ENCODE measurements at regions not wholly inside any gene's neighbourhood (a gene's known extent, or its start where the extent isn't known, plus 50 kb on each side); places are given as distances from the start of the nearest gene placed in this dataset.

DNA sequence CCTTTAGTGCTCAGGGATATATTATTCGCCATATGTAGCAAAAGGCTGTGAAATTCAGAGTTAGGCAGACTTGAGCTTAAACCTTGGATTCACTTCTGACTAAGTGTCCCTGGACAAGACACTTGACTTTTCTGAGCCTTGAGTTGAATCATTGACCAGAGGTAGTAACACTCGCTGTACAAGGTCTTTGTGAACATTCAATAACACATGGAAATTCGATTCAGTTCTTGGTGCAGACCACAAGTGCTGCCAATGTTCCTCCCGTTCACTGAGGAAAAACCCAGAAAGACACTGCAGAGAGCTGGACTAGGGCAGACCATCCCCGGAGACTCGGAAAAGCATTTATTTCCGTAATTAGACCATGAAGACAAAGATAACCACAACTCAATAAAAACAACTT is 901.4 kb downstream of the AACS start:
- TF ChIP-seq, protein P1, sequence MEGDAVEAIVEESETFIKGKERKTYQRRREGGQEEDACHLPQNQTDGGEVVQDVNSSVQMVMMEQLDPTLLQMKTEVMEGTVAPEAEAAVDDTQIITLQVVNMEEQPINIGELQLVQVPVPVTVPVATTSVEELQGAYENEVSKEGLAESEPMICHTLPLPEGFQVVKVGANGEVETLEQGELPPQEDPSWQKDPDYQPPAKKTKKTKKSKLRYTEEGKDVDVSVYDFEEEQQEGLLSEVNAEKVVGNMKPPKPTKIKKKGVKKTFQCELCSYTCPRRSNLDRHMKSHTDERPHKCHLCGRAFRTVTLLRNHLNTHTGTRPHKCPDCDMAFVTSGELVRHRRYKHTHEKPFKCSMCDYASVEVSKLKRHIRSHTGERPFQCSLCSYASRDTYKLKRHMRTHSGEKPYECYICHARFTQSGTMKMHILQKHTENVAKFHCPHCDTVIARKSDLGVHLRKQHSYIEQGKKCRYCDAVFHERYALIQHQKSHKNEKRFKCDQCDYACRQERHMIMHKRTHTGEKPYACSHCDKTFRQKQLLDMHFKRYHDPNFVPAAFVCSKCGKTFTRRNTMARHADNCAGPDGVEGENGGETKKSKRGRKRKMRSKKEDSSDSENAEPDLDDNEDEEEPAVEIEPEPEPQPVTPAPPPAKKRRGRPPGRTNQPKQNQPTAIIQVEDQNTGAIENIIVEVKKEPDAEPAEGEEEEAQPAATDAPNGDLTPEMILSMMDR (IDR thresholded peaks at IDR 0.05; ENCODE audit: insufficient read depth, missing control alignments): no peak
- FAIRE-seq (no peak), DNase-seq (ENCODE audit: insufficient read length, low spot score) (no peak)

DNA sequence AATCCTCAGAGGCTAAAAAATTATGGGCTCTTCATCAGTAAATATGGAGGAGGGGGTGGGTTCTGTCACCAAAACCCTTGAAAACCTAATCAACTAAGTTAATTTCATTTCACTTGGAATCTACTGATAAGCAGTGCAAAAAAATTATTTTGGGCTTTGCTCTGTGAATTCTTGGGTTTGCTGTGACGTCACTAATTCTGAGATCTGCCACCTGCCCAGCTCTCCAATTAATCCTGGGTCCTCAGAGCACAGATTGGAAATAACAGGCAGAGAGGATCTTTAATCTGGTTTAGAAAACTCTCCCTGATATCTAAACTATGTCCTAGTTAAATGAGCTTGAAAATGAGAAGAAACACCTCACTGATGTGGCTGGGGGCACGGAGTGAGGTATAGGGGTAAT is 903.2 kb downstream of the AACS start:
- FAIRE-seq (no peak), DNase-seq (ENCODE audit: insufficient read length, low spot score) (no peak)
- TF ChIP-seq, protein P1 (IDR thresholded peaks at IDR 0.05; ENCODE audit: insufficient read depth, missing control alignments): no peak

DNA sequence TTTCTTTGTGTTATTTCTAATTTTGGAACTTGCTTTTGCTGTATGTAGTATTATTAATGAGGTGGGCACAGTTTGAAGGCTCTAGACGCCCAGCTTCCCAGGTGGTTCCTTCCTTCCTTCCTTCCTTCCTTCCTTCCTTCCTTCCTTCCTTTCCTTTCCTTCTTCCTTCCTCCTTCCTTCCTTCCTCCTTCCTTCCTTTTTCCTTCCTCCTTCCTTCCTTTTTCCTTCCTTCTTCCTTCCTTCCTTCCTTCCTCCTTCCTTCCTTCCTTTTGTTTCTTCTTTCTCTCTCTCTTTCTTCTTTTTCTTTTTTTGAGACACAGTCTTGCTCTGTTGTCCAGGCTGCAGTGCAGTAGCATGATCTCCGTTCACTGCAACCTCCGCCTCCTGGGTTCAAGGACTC is 906.7 kb downstream of the AACS start:
- TF ChIP-seq, protein P1 (IDR thresholded peaks at IDR 0.05; ENCODE audit: insufficient read depth, missing control alignments): no peak
- FAIRE-seq: no peak
- DNase-seq (ENCODE audit: insufficient read length, low spot score): no peak

DNA sequence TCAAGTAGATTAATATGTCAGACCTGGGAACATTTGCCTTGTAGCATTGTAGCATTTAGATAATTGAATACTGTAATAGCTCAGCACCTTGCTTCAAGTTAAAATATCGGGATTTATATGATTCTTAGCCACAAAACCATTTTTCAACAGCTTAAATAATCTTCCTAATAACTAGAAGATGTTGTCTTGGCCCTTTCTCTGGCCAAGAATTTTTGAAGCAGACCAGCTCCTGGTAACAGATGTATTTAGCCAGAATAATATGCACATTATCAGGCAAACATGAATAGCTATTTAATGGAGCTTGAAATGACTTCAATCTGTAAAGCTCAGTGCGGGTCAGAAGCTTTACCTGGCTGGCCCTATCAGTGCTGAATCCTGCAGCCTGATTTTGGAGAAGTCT is 913.1 kb downstream of the AACS start:
- FAIRE-seq: no peak
- TF ChIP-seq, protein P1 (IDR thresholded peaks at IDR 0.05; ENCODE audit: insufficient read depth, missing control alignments): no peak
- DNase-seq (ENCODE audit: insufficient read length, low spot score): no peak

DNA sequence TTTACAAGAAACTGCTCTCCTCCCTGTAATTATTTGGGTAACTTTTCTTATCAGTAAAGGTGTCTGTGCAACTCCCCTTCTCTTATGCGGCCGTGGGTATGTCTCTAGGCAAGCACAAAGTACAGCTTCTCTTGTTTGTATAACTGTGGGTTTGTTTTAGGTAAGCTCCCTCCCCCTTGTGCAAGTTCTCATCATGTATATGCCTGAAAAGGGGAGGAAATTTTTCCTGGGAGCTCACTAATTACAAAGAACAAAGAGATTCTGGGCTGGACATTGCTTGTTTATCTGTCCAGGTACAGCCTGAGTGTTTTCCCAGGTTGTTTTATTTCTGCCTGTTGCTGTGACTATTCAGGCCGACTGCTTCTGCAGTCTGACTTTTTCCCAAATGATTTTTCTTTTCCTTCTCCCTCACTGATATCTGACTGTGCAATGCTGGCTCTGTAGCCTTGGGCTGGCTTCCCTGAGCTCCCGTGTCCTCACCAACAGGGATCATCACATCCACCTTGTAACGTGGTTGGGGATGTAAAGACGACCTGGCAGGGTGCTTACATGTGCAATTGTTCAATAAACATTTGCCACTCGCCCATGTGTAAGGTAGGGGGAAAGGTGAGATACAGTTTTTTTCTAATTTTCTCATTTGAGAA is 916.5 kb downstream of the AACS start:
- no peak for DNase-seq (ENCODE audit: insufficient read length, low spot score)
- TF ChIP-seq, protein P1 (IDR thresholded peaks at IDR 0.05; ENCODE audit: insufficient read depth, missing control alignments): no peak
- FAIRE-seq: no peak

DNA sequence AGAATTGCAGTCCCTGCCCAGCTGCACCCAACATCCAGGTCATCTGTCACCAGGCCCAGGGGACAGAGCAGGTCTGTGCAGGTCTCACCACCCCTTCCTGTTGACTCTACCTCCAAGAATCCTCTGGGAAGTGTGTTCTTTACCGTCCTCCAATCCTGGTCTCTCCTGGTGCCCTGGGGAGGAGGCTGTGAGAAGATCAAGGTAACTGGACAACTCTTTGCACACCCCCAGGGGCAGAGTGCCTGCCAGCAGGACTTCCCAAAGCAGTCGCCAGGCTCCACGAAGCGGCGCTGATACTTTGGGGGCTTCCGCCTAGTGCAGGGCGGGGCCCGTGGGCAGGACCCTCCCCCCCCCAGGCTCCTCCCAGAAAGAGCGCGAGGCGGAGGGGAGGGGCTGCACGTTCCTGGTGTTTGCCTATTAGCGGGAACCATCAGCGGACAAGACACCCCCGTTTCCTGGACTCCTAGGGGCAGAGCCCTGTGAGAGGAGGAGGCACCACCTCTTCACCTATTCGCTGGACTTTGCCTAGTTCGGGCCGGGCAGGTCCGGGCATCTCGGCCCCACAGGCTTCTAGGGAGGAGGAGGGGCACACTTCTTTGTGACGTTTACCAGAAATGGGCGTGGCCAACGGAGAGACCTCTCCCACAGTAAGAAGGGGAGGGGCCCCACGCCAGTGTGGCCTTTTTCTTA is 918.0 kb downstream of the AACS start:
- TF ChIP-seq, protein P1 (IDR thresholded peaks at IDR 0.05; ENCODE audit: insufficient read depth, missing control alignments): no peak
- DNase-seq (ENCODE audit: insufficient read length, low spot score) (no peak), FAIRE-seq (no peak)
